ENCODE measurements at regions not wholly inside any gene's neighbourhood (a gene's known extent, or its start where the extent isn't known, plus 50 kb on each side); places are given as distances from the start of the nearest gene placed in this dataset.

DNA sequence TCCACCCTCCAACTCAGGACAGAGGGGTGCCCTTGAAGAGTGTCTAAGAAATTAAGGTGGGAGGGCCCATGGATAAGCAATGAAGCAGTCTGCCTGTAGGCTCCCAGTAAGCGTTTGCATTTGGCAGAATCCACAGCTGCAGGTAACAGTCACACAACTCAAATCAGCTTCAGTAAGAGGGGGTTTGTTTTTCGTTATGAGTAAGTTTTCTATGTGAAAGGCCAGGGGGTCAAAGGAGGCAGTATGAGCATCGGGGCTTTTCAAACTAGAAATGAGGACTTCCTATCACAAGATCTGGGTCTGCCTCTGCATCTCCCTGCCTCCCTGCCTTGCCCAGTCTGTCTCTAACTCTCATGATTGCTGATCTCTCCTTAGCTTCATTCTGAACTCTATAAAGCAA is 128.1 kb upstream of the CCL2 start:
- no peaks in the 10 kb centered on the region for H3K36me3 ChIP-seq (replicated peaks; ENCODE audit: insufficient read depth, low read length)
- H3F3A ChIP-seq (ENCODE audit: insufficient read depth, low read length): no peaks in the 10 kb centered on the region
- no peaks in the 10 kb centered on the region for H3K27me3 ChIP-seq (replicated peaks; ENCODE audit: insufficient read depth, low read length)
- no peak overlapping the region for H3K4me2 ChIP-seq (ENCODE audit: low read depth, low read length)
- DNase-seq: no peak
- H2AFZ ChIP-seq (ENCODE audit: low read length): no peak overlapping the region
- no peak overlapping the region for H3K9ac ChIP-seq (ENCODE audit: low read length)
- H3K9me3 ChIP-seq (replicated peaks; ENCODE audit: insufficient read depth, low read length): no peaks in the 10 kb centered on the region
- no peaks in the 10 kb centered on the region for H3K9me2 ChIP-seq (replicated peaks; ENCODE audit: insufficient read depth, low read length)
- no peaks in the 10 kb centered on the region for H4K20me1 ChIP-seq (ENCODE audit: insufficient read depth, low read length)
- H3K79me2 ChIP-seq (ENCODE audit: low read length): no peaks in the 10 kb centered on the region
- no peaks in the 10 kb centered on the region for H3K4me1 ChIP-seq (ENCODE audit: low read length)
- H3K27ac ChIP-seq (ENCODE audit: low read length): no peak overlapping the region
- H3K4me3 ChIP-seq (ENCODE audit: low read length): no peak overlapping the region
- no peak for TF ChIP-seq EZH2phosphoT487 (IDR thresholded peaks at IDR 0.05; ENCODE audit: low read length)

DNA sequence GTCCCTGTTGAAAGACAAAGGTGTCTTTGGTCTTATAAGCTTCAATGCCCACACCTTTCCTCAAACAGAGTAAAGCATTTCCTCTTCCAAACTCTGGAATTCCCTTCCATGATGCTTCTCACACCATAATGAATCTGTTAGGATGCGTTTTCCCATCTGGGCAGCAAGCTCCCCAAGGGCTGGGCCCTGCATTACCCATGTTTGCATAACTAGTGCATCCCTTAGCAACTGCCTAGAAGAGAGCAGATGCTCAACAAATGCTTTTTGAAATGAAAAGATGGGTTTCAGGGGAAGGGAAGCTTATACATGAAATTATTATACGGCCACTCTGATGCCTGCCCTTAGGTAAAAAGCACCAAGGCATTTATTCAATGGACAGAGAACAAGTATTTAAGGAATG is 124.5 kb upstream of the CCL2 start:
- H4K20me1 ChIP-seq (ENCODE audit: insufficient read depth, low read length): no peaks in the 10 kb centered on the region
- no peaks in the 10 kb centered on the region for H3K27me3 ChIP-seq (replicated peaks; ENCODE audit: insufficient read depth, low read length)
- H3K9me3 ChIP-seq (replicated peaks; ENCODE audit: insufficient read depth, low read length): no peaks in the 10 kb centered on the region
- H3K4me2 ChIP-seq (ENCODE audit: low read depth, low read length): no peak overlapping the region
- TF ChIP-seq EZH2phosphoT487 (IDR thresholded peaks at IDR 0.05; ENCODE audit: low read length): no peak
- no peak for TF ChIP-seq EZH2 (optimal IDR thresholded peaks at IDR 0.05; ENCODE audit: low read depth, low read length)
- TF ChIP-seq, protein P1, sequence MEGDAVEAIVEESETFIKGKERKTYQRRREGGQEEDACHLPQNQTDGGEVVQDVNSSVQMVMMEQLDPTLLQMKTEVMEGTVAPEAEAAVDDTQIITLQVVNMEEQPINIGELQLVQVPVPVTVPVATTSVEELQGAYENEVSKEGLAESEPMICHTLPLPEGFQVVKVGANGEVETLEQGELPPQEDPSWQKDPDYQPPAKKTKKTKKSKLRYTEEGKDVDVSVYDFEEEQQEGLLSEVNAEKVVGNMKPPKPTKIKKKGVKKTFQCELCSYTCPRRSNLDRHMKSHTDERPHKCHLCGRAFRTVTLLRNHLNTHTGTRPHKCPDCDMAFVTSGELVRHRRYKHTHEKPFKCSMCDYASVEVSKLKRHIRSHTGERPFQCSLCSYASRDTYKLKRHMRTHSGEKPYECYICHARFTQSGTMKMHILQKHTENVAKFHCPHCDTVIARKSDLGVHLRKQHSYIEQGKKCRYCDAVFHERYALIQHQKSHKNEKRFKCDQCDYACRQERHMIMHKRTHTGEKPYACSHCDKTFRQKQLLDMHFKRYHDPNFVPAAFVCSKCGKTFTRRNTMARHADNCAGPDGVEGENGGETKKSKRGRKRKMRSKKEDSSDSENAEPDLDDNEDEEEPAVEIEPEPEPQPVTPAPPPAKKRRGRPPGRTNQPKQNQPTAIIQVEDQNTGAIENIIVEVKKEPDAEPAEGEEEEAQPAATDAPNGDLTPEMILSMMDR (IDR thresholded peaks at IDR 0.05; ENCODE audit: low read length): no peak
- H3F3A ChIP-seq (ENCODE audit: insufficient read depth, low read length): no peaks in the 10 kb centered on the region
- H3K79me2 ChIP-seq (ENCODE audit: low read length): no peaks in the 10 kb centered on the region
- H3K36me3 ChIP-seq (replicated peaks; ENCODE audit: insufficient read depth, low read length): no peaks in the 10 kb centered on the region
- DNase-seq: no peak
- no peak overlapping the region for H3K4me3 ChIP-seq (ENCODE audit: low read length)
- no peaks in the 10 kb centered on the region for H3K4me1 ChIP-seq (ENCODE audit: low read length)
- no peak overlapping the region for H2AFZ ChIP-seq (ENCODE audit: low read length)
- H3K27ac ChIP-seq (ENCODE audit: low read length): no peak overlapping the region
- H3K9me2 ChIP-seq (replicated peaks; ENCODE audit: insufficient read depth, low read length): no peaks in the 10 kb centered on the region
- no peak overlapping the region for H3K9ac ChIP-seq (ENCODE audit: low read length)

DNA sequence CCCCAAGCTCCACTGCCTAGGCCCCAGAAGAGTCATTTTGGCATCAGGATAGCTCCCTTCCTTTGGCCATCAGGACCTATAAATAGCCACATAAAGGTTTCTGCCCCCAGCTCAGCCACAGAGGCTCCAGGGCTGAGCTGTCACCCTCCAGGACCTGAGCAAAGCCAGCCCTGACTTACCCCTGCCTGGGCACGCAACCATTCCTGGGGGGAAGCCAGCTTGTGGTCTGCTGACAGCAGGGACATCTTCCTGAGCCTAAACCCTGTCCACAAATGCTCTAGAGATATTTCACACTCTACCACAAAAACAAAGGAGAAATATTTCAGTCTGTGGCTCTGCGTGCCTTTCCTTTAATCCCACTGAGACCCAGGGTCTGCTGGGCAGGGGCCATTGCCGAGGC is 123.7 kb upstream of the CCL2 start:
- Histone ChIP-seq H3F3A (ENCODE audit: insufficient read depth, low read length) (no peaks in the 10 kb centered on the region), H3K27ac (ENCODE audit: low read length) (no peak overlapping the region), H3K79me2 (ENCODE audit: low read length) (no peaks in the 10 kb centered on the region), H2AFZ (ENCODE audit: low read length) (no peak overlapping the region), H3K9me2 (replicated peaks; ENCODE audit: insufficient read depth, low read length) (no peaks in the 10 kb centered on the region), H3K4me1 (ENCODE audit: low read length) (no peaks in the 10 kb centered on the region), H3K36me3 (replicated peaks; ENCODE audit: insufficient read depth, low read length) (no peaks in the 10 kb centered on the region), H3K4me2 (ENCODE audit: low read depth, low read length) (no peak overlapping the region), H3K9me3 (replicated peaks; ENCODE audit: insufficient read depth, low read length) (no peaks in the 10 kb centered on the region), H3K27me3 (replicated peaks; ENCODE audit: insufficient read depth, low read length) (no peaks in the 10 kb centered on the region), H3K9ac (ENCODE audit: low read length) (no peak overlapping the region), H3K4me3 (ENCODE audit: low read length) (no peak overlapping the region), H4K20me1 (ENCODE audit: insufficient read depth, low read length) (no peaks in the 10 kb centered on the region)
- TF ChIP-seq, protein P1 (IDR thresholded peaks at IDR 0.05; ENCODE audit: low read length): no peak
- TF ChIP-seq EZH2phosphoT487 (IDR thresholded peaks at IDR 0.05; ENCODE audit: low read length): no peak
- TF ChIP-seq EZH2 (optimal IDR thresholded peaks at IDR 0.05; ENCODE audit: low read depth, low read length): no peak
- DNase-seq: no peak

DNA sequence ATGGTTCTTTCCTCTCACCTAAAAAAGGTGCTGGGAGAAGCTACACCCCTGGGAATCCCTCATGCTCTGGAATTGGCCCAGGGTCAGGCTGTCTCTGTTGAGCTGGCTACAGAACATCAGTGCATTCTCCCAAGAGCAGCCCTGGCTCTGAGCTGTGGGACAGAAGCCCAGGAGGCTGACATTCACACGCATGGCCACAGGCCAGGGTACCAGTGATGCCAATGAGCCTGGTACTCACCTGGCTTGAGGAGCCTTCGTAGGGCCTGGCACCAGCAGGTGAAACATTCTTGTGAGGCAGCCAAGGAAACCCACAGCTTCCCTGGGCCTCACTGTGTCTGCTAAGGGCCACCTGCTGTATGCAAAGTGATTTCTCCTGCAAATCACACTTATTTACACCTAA is 121.7 kb upstream of the CCL2 start:
- DNase-seq: no peak
- Histone ChIP-seq H2AFZ (ENCODE audit: low read length) (no peak overlapping the region), H4K20me1 (ENCODE audit: insufficient read depth, low read length) (no peaks in the 10 kb centered on the region), H3K9me3 (replicated peaks; ENCODE audit: insufficient read depth, low read length) (no peaks in the 10 kb centered on the region), H3K9me2 (replicated peaks; ENCODE audit: insufficient read depth, low read length) (no peaks in the 10 kb centered on the region), H3F3A (ENCODE audit: insufficient read depth, low read length) (no peaks in the 10 kb centered on the region), H3K27me3 (replicated peaks; ENCODE audit: insufficient read depth, low read length) (no peaks in the 10 kb centered on the region), H3K36me3 (replicated peaks; ENCODE audit: insufficient read depth, low read length) (no peaks in the 10 kb centered on the region), H3K79me2 (ENCODE audit: low read length) (no peaks in the 10 kb centered on the region), H3K27ac (ENCODE audit: low read length) (no peak overlapping the region), H3K4me1 (ENCODE audit: low read length) (no peaks in the 10 kb centered on the region), H3K4me2 (ENCODE audit: low read depth, low read length) (no peak overlapping the region), H3K4me3 (ENCODE audit: low read length) (no peak overlapping the region), H3K9ac (ENCODE audit: low read length) (no peak overlapping the region)
- no peak for TF ChIP-seq EZH2 (optimal IDR thresholded peaks at IDR 0.05; ENCODE audit: low read depth, low read length)
- no peak for TF ChIP-seq EZH2phosphoT487 (IDR thresholded peaks at IDR 0.05; ENCODE audit: low read length)
- TF ChIP-seq, protein P1 (IDR thresholded peaks at IDR 0.05; ENCODE audit: low read length): no peak

All from MM.1S (cell line).